Peyer's patch (tissue), 4 donors: ENCODE measurements at regions not wholly inside any gene's neighbourhood (a gene's known extent, or its start where the extent isn't known, plus 50 kb on each side); places are given as distances from the start of the nearest gene placed in this dataset.

Experiments used
- CTCF ChIP-seq, 6 experiments: fragments of 450-650 bp in 4 of 6; fragments of 200-600 bp in 2 of 6; sonication (generic) in 1 of 6; IDR thresholded peaks; one replicate each; pipeline ENCODE4 v1.5.1; 2017 to 2019; ENCODE audit warnings: antibody characterized with exemption in 6 of 6, mild to moderate bottlenecking in 3 of 6, moderate library complexity in 1 of 6
- POLR2A ChIP-seq, 2 donors: fragments of 450-650 bp; IDR thresholded peaks; one replicate each; pipeline ENCODE4 v1.5.1; 2017; ENCODE audit warnings: antibody characterized with exemption in 2 of 2, mild to moderate bottlenecking in 2 of 2, moderate library complexity in 2 of 2

GRCh38 chr5:33068786-33069185, 357.7 kb downstream of the NPR3 start:
- TF ChIP-seq POLR2A (IDR thresholded peaks at IDR 0.05) (no peak), CTCF (IDR thresholded peaks at IDR 0.05) (no peak)
